ENCODE measurements at regions not wholly inside any gene's neighbourhood (a gene's known extent, or its start where the extent isn't known, plus 50 kb on each side); places are given as distances from the start of the nearest gene placed in this dataset. TPM values are rescaled to one million over a fixed set of nuclear protein-coding genes. Genes with fewer than 3 reads are reported as not detected.

GRCh38 chr12:64998371-64999147 is 122.5 kb downstream of the WIF1 start:
- DNase-seq (ENCODE audit: low spot score in 2 of 2) (no peak), FAIRE-seq (no peak)

GRCh38 chr12:64999148-64999425 is 122.0 kb downstream of the WIF1 start:
- no peak for FAIRE-seq

More at GRCh38 chr12:64999148-64999425, 122.0 kb downstream of the WIF1 start:
- no peak for DNase-seq (ENCODE audit: low spot score in 2 of 2)

Small RNA genes in the stretch of these regions (small RNA-seq; reads per million reads assigned to genes)
- not detected for gene RNU6ATAC42P

Measured in frontal cortex (tissue), 4 donors.